Breast epithelium (tissue), 3 donors: ENCODE measurements at regions not wholly inside any gene's neighbourhood (a gene's known extent, or its start where the extent isn't known, plus 50 kb on each side); places are given as distances from the start of the nearest gene placed in this dataset.

ENCODE experiments used
- POLR2AphosphoS5 ChIP-seq, 3 donors: sonication (generic); formaldehyde crosslinking; IDR thresholded peaks; one replicate each; pipeline ENCODE4 v1.6.1; 2017; ENCODE audit warnings: antibody characterized with exemption in 3 of 3
- TF ChIP-seq, protein P1 (sequence below), 3 donors: fragments of 450-650 bp; IDR thresholded peaks; one replicate each; pipeline ENCODE4 v1.5.1; 2016 to 2017; ENCODE audit warnings: antibody characterized with exemption in 3 of 3, mild to moderate bottlenecking in 3 of 3, moderate library complexity in 3 of 3

DNA sequence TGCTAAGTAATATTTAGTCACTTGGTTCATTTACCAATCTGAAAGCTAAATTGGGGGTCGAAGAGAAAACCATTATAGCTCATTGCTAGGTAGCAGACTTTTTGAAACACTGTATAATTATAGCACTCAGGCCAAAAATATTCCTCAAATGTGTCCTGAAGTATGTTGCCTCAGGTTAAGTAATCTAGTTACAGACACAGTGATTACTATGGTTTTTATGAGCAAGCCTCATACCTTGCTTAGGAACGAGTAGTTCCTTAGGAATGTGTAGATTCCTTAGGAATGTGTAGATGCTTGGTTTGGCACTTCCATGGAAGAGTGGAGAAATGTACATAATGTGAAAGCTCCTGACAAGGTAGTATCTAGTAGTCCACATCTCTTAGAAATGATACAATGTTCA, 387.5 kb downstream of the LMO7 start:
- TF ChIP-seq, protein P1, sequence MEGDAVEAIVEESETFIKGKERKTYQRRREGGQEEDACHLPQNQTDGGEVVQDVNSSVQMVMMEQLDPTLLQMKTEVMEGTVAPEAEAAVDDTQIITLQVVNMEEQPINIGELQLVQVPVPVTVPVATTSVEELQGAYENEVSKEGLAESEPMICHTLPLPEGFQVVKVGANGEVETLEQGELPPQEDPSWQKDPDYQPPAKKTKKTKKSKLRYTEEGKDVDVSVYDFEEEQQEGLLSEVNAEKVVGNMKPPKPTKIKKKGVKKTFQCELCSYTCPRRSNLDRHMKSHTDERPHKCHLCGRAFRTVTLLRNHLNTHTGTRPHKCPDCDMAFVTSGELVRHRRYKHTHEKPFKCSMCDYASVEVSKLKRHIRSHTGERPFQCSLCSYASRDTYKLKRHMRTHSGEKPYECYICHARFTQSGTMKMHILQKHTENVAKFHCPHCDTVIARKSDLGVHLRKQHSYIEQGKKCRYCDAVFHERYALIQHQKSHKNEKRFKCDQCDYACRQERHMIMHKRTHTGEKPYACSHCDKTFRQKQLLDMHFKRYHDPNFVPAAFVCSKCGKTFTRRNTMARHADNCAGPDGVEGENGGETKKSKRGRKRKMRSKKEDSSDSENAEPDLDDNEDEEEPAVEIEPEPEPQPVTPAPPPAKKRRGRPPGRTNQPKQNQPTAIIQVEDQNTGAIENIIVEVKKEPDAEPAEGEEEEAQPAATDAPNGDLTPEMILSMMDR (IDR thresholded peaks at IDR 0.05) = no peak
- TF ChIP-seq POLR2AphosphoS5 (IDR thresholded peaks at IDR 0.05) = no peak
